A549 (cell line): ENCODE measurements at regions not wholly inside any gene's neighbourhood (a gene's known extent, or its start where the extent isn't known, plus 50 kb on each side); places are given as distances from the start of the nearest gene placed in this dataset.

ENCODE experiments used
- ATAC-seq, 2 experiments: fragments of 200-7000 bp in 1 of 2; fragments of >200 bp in 1 of 2; cut with Nextera tagmentation in 1 of 2; cut with Tn5 transposase in 1 of 2; 3 replicates each; pipeline versions ENCODE4 v1.8.0 to v1.9.1; 2018 to 2020; ENCODE audit warnings: mild to moderate bottlenecking in 1 of 2, moderate library complexity in 1 of 2
- CTCF ChIA-PET: fragments of 300-600 bp; sonication (Branson Sonifier 250); formaldehyde crosslinking; extraction: SDS; loops from one replicate; lab custom pipeline; 2021; ENCODE audit warnings: antibody characterized with exemption, inconsistent platforms; lab: Yijun Ruan, JAX
- POLR2A ChIA-PET: fragments of 350-600 bp; formaldehyde crosslinking; extraction: SDS; loops from one replicate; lab custom pipeline; 2021; ENCODE audit warnings: antibody characterized with exemption, inconsistent platforms; lab: Yijun Ruan, JAX
- DNase-seq, 2 experiments: peaks; one replicate each; pipeline versions ENCODE4 v3.0.0 to v3.0.0-alpha.2; 2011 to 2016; ENCODE audit warnings: low read depth in 1 of 2, low spot score in 1 of 2
- FAIRE-seq: peaks from 2 replicates; lab custom pipeline; 2011; peaks lifted over from hg19 to GRCh38; lab: Jason Lieb, UNC
- H3K27ac ChIP-seq, 2 experiments: fragments of >200 bp; sonication (Bioruptor Twin); formaldehyde crosslinking; 3 replicates each; pipeline ENCODE4 v1.5.1; 2016 to 2017
- H3K4me1 ChIP-seq: fragments of >200 bp; sonication (Bioruptor Twin); formaldehyde crosslinking; 3 replicates; pipeline ENCODE4 v1.6.1; 2016
- H3K4me2 ChIP-seq: fragments of >200 bp; sonication (Bioruptor Twin); formaldehyde crosslinking; 3 replicates; pipeline ENCODE4 v1.6.1; 2016
- H3K4me3 ChIP-seq: fragments of >200 bp; sonication (Bioruptor Twin); formaldehyde crosslinking; 3 replicates; pipeline ENCODE4 v1.5.1; 2016
- H3K9me3 ChIP-seq: fragments of >200 bp; sonication (Bioruptor Twin); formaldehyde crosslinking; 3 replicates; pipeline ENCODE4 v1.6.1; 2016
- CBX2 ChIP-seq: fragments of 200-600 bp; sonication (generic); IDR thresholded peaks from 2 replicates; pipeline ENCODE4 v1.6.1; 2016; ENCODE audit warnings: low read depth, mild to moderate bottlenecking, borderline replicate concordance
- CEBPB ChIP-seq, 2 experiments: fragments of >200 bp in 1 of 2; sonication (Bioruptor Twin) in 1 of 2; formaldehyde crosslinking in 1 of 2; IDR thresholded peaks; 2 replicates each; pipeline ENCODE4 v1.6.1; 2012 to 2016
- CHD2 ChIP-seq: fragments of 150-350 bp; IDR thresholded peaks from 2 replicates; pipeline ENCODE4 v1.6.1; 2014; ENCODE audit warnings: low read length; ENCODE audit not compliant: partially characterized antibody
- CTCF ChIP-seq: fragments of >200 bp; sonication (Bioruptor Twin); formaldehyde crosslinking; IDR thresholded peaks from 3 replicates; pipeline ENCODE4 v1.5.1; 2016
- E2F6 ChIP-seq: IDR thresholded peaks from 2 replicates; pipeline ENCODE4 v1.6.1; 2012; ENCODE audit warnings: low read depth, borderline replicate concordance
- EHF ChIP-seq: fragments of 250-450 bp; sonication (Bioruptor Pico); IDR thresholded peaks from 2 replicates; pipeline ENCODE4 v1.5.0; 2020; ENCODE audit warnings: mild to moderate bottlenecking
- ESRRA ChIP-seq: fragments of 150-350 bp; IDR thresholded peaks from 2 replicates; pipeline ENCODE4 v1.6.1; 2014; ENCODE audit warnings: mild to moderate bottlenecking, low read length, borderline replicate concordance
- FOSB ChIP-seq: fragments of 250-450 bp; sonication (Bioruptor Pico); IDR thresholded peaks from 2 replicates; pipeline ENCODE4 v1.5.0; 2020; ENCODE audit warnings: mild to moderate bottlenecking, moderate library complexity
- HDAC2 ChIP-seq: fragments of 200-600 bp; sonication (generic); IDR thresholded peaks from 2 replicates; pipeline ENCODE4 v1.6.1; 2016
- HES2 ChIP-seq: fragments of >200 bp; sonication (Bioruptor Twin); formaldehyde crosslinking; IDR thresholded peaks from 2 replicates; pipeline ENCODE4 v1.6.1; 2016
- HEYL ChIP-seq: fragments of 250-450 bp; sonication (Bioruptor Pico); IDR thresholded peaks from 2 replicates; pipeline ENCODE4 v1.8.0; 2021; ENCODE audit warnings: mild to moderate bottlenecking, moderate library complexity
- HOXA7 ChIP-seq: fragments of 250-450 bp; sonication (Bioruptor Pico); IDR thresholded peaks from 2 replicates; pipeline ENCODE4 v1.5.0; 2020; ENCODE audit warnings: mild to moderate bottlenecking, moderate library complexity
- HOXB13 ChIP-seq: fragments of 250-450 bp; sonication (Bioruptor Pico); IDR thresholded peaks from 2 replicates; pipeline ENCODE4 v1.5.0; 2020; ENCODE audit warnings: low read depth, mild to moderate bottlenecking, moderate library complexity
- HOXB5 ChIP-seq: fragments of 250-450 bp; sonication (Bioruptor Pico); IDR thresholded peaks from 2 replicates; pipeline ENCODE4 v1.5.0; 2020; ENCODE audit warnings: mild to moderate bottlenecking, moderate library complexity
- JUN ChIP-seq, 2 experiments: fragments of >200 bp; sonication (Bioruptor Twin); formaldehyde crosslinking; IDR thresholded peaks; 2 replicates in 1 of 2; 3 replicates in 1 of 2; pipeline ENCODE4 v1.6.1; 2016 to 2017
- JUNB ChIP-seq: fragments of >200 bp; sonication (Bioruptor Twin); formaldehyde crosslinking; IDR thresholded peaks from 2 replicates; pipeline ENCODE4 v1.6.1; 2016
- KDM5A ChIP-seq: fragments of 200-600 bp; sonication (generic); IDR thresholded peaks from 2 replicates; pipeline ENCODE4 v1.6.1; 2016; ENCODE audit warnings: antibody characterized with exemption, mild to moderate bottlenecking
- MAZ ChIP-seq: fragments of 150-350 bp; IDR thresholded peaks from 2 replicates; pipeline ENCODE4 v1.6.1; 2014; ENCODE audit warnings: antibody characterized with exemption, low read depth, low read length, borderline replicate concordance
- MYC ChIP-seq: IDR thresholded peaks from 2 replicates; pipeline ENCODE4 v1.6.1; 2012; ENCODE audit warnings: mild to moderate bottlenecking, inconsistent platforms, low read length, improper control_type of control experiment, borderline replicate concordance
- NPAS2 ChIP-seq: fragments of 250-450 bp; sonication (Bioruptor Pico); IDR thresholded peaks from 2 replicates; pipeline ENCODE4 v1.8.0; 2022; ENCODE audit warnings: mild to moderate bottlenecking, moderate library complexity, borderline replicate concordance
- PHF8 ChIP-seq: fragments of 200-600 bp; sonication (generic); IDR thresholded peaks from 2 replicates; pipeline ENCODE4 v1.6.1; 2016; ENCODE audit warnings: low read depth, mild to moderate bottlenecking, antibody characterized with exemption, moderate library complexity, borderline replicate concordance
- POLR2AphosphoS2 ChIP-seq: conservative IDR thresholded peaks from 2 replicates; pipeline ENCODE4 v1.6.1; 2012; ENCODE audit warnings: low read length, improper control_type of control experiment, inconsistent platforms
- RAD21 ChIP-seq, 2 experiments: fragments of >200 bp in 1 of 2; sonication (Bioruptor Twin) in 1 of 2; formaldehyde crosslinking in 1 of 2; IDR thresholded peaks in 1 of 2; conservative IDR thresholded peaks in 1 of 2; 2 replicates in 1 of 2; 3 replicates in 1 of 2; pipeline ENCODE4 v1.6.1; 2012 to 2018; ENCODE audit warnings: inconsistent platforms in 1 of 2
- RARB ChIP-seq: fragments of 250-450 bp; sonication (Bioruptor Pico); IDR thresholded peaks from 2 replicates; pipeline ENCODE4 v1.8.0; 2021; ENCODE audit warnings: mild to moderate bottlenecking, moderate library complexity
- RCOR1 ChIP-seq: fragments of 150-350 bp; IDR thresholded peaks from 2 replicates; pipeline ENCODE4 v1.6.1; 2014; ENCODE audit warnings: antibody characterized with exemption, low read length, low read depth
- RFX5 ChIP-seq: fragments of 450-650 bp; IDR thresholded peaks from 2 replicates; pipeline ENCODE4 v1.7.1; 2014; ENCODE audit warnings: antibody characterized with exemption, mild to moderate bottlenecking, moderate library complexity
- TFCP2L1 ChIP-seq: fragments of 250-450 bp; sonication (Bioruptor Pico); IDR thresholded peaks from 2 replicates; pipeline ENCODE4 v1.5.0; 2021; ENCODE audit warnings: mild to moderate bottlenecking
- TP53 ChIP-seq: fragments of 250-450 bp; sonication (Bioruptor Pico); IDR thresholded peaks from 2 replicates; pipeline ENCODE4 v1.5.0; 2021; ENCODE audit warnings: mild to moderate bottlenecking, moderate library complexity
- USF2 ChIP-seq: fragments of 450-650 bp; IDR thresholded peaks from 2 replicates; pipeline ENCODE4 v1.6.1; 2014; ENCODE audit warnings: antibody characterized with exemption
- ZC3H11A ChIP-seq: fragments of 450-650 bp; IDR thresholded peaks from 2 replicates; pipeline ENCODE4 v1.6.1; 2014; ENCODE audit warnings: antibody characterized with exemption, mild to moderate bottlenecking
- ZFP36 ChIP-seq: fragments of 450-650 bp; IDR thresholded peaks from 2 replicates; pipeline ENCODE4 v1.6.1; 2014; ENCODE audit warnings: borderline replicate concordance; ENCODE audit not compliant: partially characterized antibody
- ZNF302 ChIP-seq: fragments of 250-450 bp; sonication (Bioruptor Pico); IDR thresholded peaks from 2 replicates; pipeline ENCODE4 v1.9.0; 2021; ENCODE audit warnings: inconsistent platforms, mild to moderate bottlenecking, moderate library complexity
- WGBS: methylation state at CpG from one replicate; pipeline ENCODE4 v1.1.6; 2017; ENCODE audit errors: missing lambda C conversion rate; 5-methylcytosine and 5-hydroxymethylcytosine counted together

GRCh38 chr16:35714665-35715064 is 2255.3 kb downstream of the TP53TG3F start:
- Histone ChIP-seq H3K9me3 (no peaks in the 10 kb centered on the region; the same call in 1 of the 3 replicates), H3K27ac (no peak overlapping the region), H3K4me3 (no peak overlapping the region), H3K4me2 (no peak overlapping the region), H3K4me1 (no peaks in the 10 kb centered on the region)
- no peak for FAIRE-seq
- POLR2A ChIA-PET: no interaction called here
- DNase-seq: no peak
- 15% methylated on average over 3 of the region's 3 CpGs for WGBS
- CTCF ChIA-PET: no interaction called here
- TF ChIP-seq JUN (IDR thresholded peaks at IDR 0.05) (no peak), HES2 (no peak), RCOR1 (no peak), RFX5 (no peak), USF2 (no peak), HOXB5 (CRISPR knock-in tag) (no peak), E2F6 (no peak), CEBPB (IDR thresholded peaks at IDR 0.05) (no peak), HOXA7 (CRISPR knock-in tag) (no peak), CBX2 (no peak), ZFP36 (no peak), PHF8 (no peak), FOSB (CRISPR knock-in tag) (no peak), ZC3H11A (no peak), JUNB (no peak), POLR2AphosphoS2 (no peak), MYC (no peak), HEYL (CRISPR knock-in tag) (no peak), CTCF (no peak), ZNF302 (CRISPR knock-in tag) (no peak)
- no peak for ATAC-seq

- Histone ChIP-seq H3K27ac (no peak overlapping the region), H3K4me3 (no peak overlapping the region), H3K4me1 (no peaks in the 10 kb centered on the region)
- CTCF ChIA-PET: no interaction called here
- DNase-seq: no peak
- TF ChIP-seq TP53 (CRISPR knock-in tag) (no peak), EHF (CRISPR knock-in tag) (no peak), HOXA7 (CRISPR knock-in tag) (no peak), TFCP2L1 (no peak), MAZ (no peak), HES2 (no peak), NPAS2 (CRISPR knock-in tag) (no peak), RARB (CRISPR knock-in tag) (no peak), HOXB5 (CRISPR knock-in tag) (no peak), RAD21 (conservative IDR thresholded peaks at IDR 0.05 in 1 of 2, IDR thresholded peaks at IDR 0.05 in 1 of 2) (no peak), CHD2 (no peak), HDAC2 (no peak), ESRRA (no peak), CBX2 (no peak), MYC (no peak), KDM5A (no peak), HOXB13 (CRISPR knock-in tag) (no peak), RCOR1 (no peak)
- TF ChIP-seq, all 56 proteins: peak for 0
- H3K4me2 ChIP-seq: no peak overlapping the region
- no peak for FAIRE-seq
- 0% methylated on average over 3 of the region's 3 CpGs for WGBS
- POLR2A ChIA-PET: no interaction called here
- ATAC-seq: no peak
- peaks cover 3% of the 10 kb centered on the region; the same call in 1 of the 3 replicates for H3K9me3 ChIP-seq
Measured at GRCh38 chr16:35724551-35724950, 2265.1 kb downstream of the TP53TG3F start.
